HUES48 (cell line): ENCODE measurements at regions not wholly inside any gene's neighbourhood (a gene's known extent, or its start where the extent isn't known, plus 50 kb on each side); places are given as distances from the start of the nearest gene placed in this dataset.

Source experiments
- H3K27ac ChIP-seq: one replicate; pipeline ENCODE4 v1.7.0; 2013; ENCODE audit warnings: low read depth, low read length, inconsistent platforms
- H3K27me3 ChIP-seq: 2 replicates; pipeline ENCODE4 v1.6.1; 2013; ENCODE audit warnings: mild to moderate bottlenecking, low read length; ENCODE audit not compliant: control insufficient read depth, insufficient read depth
- H3K36me3 ChIP-seq: 2 replicates; pipeline ENCODE4 v1.6.1; 2013; ENCODE audit warnings: low read length; ENCODE audit not compliant: control insufficient read depth, insufficient read depth
- H3K4me1 ChIP-seq: 2 replicates; pipeline ENCODE4 v1.6.1; 2013; ENCODE audit warnings: mild to moderate bottlenecking, low read length; ENCODE audit not compliant: control insufficient read depth, insufficient read depth
- H3K4me3 ChIP-seq: 2 replicates; pipeline ENCODE4 v1.5.1; 2013; ENCODE audit warnings: mild to moderate bottlenecking, low read depth, low read length
- H3K9ac ChIP-seq: 2 replicates; pipeline ENCODE4 v1.6.1; 2013; ENCODE audit warnings: mild to moderate bottlenecking, low read depth, low read length, moderate library complexity
- H3K9me3 ChIP-seq: 2 replicates; pipeline ENCODE4 v1.6.1; 2013; ENCODE audit warnings: low read length; ENCODE audit not compliant: control insufficient read depth, insufficient read depth

GRCh38 chr15:94008104-94009074, 223.0 kb upstream of the MCTP2 start:
- H3K9ac ChIP-seq: no peak overlapping the region
- H3K27ac ChIP-seq: no peak overlapping the region
- H3K36me3 ChIP-seq: no peaks in the 10 kb centered on the region
- no peak overlapping the region for H3K4me3 ChIP-seq
- no peaks in the 10 kb centered on the region for H3K27me3 ChIP-seq
- no peaks in the 10 kb centered on the region for H3K9me3 ChIP-seq
- H3K4me1 ChIP-seq: peaks cover 17% of the 10 kb centered on the region

- H3K4me3 ChIP-seq: no peak overlapping the region
- no peaks in the 10 kb centered on the region for H3K4me1 ChIP-seq
- no peaks in the 10 kb centered on the region for H3K9me3 ChIP-seq
- H3K9ac ChIP-seq: no peak overlapping the region
- H3K36me3 ChIP-seq: no peaks in the 10 kb centered on the region
- no peaks in the 10 kb centered on the region for H3K27me3 ChIP-seq
- no peak overlapping the region for H3K27ac ChIP-seq
These were observed 226.7 kb upstream of the MCTP2 start for GRCh38 chr15:94004697-94005096.

- no peak overlapping the region for H3K27ac ChIP-seq
- no peaks in the 10 kb centered on the region for H3K4me1 ChIP-seq
These were observed 229.3 kb upstream of the MCTP2 start for GRCh38 chr15:94002041-94002440.

GRCh38 chr15:94001255-94001801, 230.0 kb upstream of the MCTP2 start:
- no peaks in the 10 kb centered on the region for H3K36me3 ChIP-seq
- H3K9ac ChIP-seq: no peak overlapping the region
- H3K4me1 ChIP-seq: no peaks in the 10 kb centered on the region
- H3K27me3 ChIP-seq: no peaks in the 10 kb centered on the region
- H3K9me3 ChIP-seq: no peaks in the 10 kb centered on the region
- H3K4me3 ChIP-seq: no peak overlapping the region
- H3K27ac ChIP-seq: no peak overlapping the region

More at GRCh38 chr15:94002041-94002440, 229.3 kb upstream of the MCTP2 start:
- H3K36me3 ChIP-seq: no peaks in the 10 kb centered on the region
- H3K9me3 ChIP-seq: no peaks in the 10 kb centered on the region
- no peak overlapping the region for H3K4me3 ChIP-seq
- no peaks in the 10 kb centered on the region for H3K27me3 ChIP-seq
- H3K9ac ChIP-seq: no peak overlapping the region

- H3K9me3 ChIP-seq: no peaks in the 10 kb centered on the region
- H3K4me3 ChIP-seq: no peak overlapping the region
- H3K4me1 ChIP-seq: no peaks in the 10 kb centered on the region
- no peaks in the 10 kb centered on the region for H3K36me3 ChIP-seq
- no peak overlapping the region for H3K27ac ChIP-seq
- H3K27me3 ChIP-seq: no peaks in the 10 kb centered on the region
- H3K9ac ChIP-seq: no peak overlapping the region
These were observed 230.8 kb upstream of the MCTP2 start for GRCh38 chr15:94000606-94001005.

- H3K4me3 ChIP-seq: no peak overlapping the region
- no peak overlapping the region for H3K9ac ChIP-seq
- H3K4me1 ChIP-seq: no peaks in the 10 kb centered on the region
- no peaks in the 10 kb centered on the region for H3K36me3 ChIP-seq
- H3K9me3 ChIP-seq: no peaks in the 10 kb centered on the region
- H3K27me3 ChIP-seq: no peaks in the 10 kb centered on the region
- no peak overlapping the region for H3K27ac ChIP-seq
These were observed 234.2 kb upstream of the MCTP2 start for GRCh38 chr15:93997071-93997658.

GRCh38 chr15:93989440-93989998, 241.8 kb upstream of the MCTP2 start:
- no peak overlapping the region for H3K4me3 ChIP-seq
- no peaks in the 10 kb centered on the region for H3K36me3 ChIP-seq
- H3K27me3 ChIP-seq: no peaks in the 10 kb centered on the region
- no peak overlapping the region for H3K27ac ChIP-seq
- H3K9me3 ChIP-seq: no peaks in the 10 kb centered on the region
- no peaks in the 10 kb centered on the region for H3K4me1 ChIP-seq
- H3K9ac ChIP-seq: no peak overlapping the region

- no peak overlapping the region for H3K9ac ChIP-seq
- no peaks in the 10 kb centered on the region for H3K9me3 ChIP-seq
- no peaks in the 10 kb centered on the region for H3K4me1 ChIP-seq
- no peaks in the 10 kb centered on the region for H3K27me3 ChIP-seq
- no peak overlapping the region for H3K4me3 ChIP-seq
- H3K27ac ChIP-seq: no peak overlapping the region
- H3K36me3 ChIP-seq: no peaks in the 10 kb centered on the region
These were observed 244.3 kb upstream of the MCTP2 start for GRCh38 chr15:93987068-93987467.

GRCh38 chr15:93986400-93986984, 244.9 kb upstream of the MCTP2 start:
- H3K4me3 ChIP-seq: no peak overlapping the region
- H3K27ac ChIP-seq: no peak overlapping the region
- H3K9ac ChIP-seq: no peak overlapping the region
- H3K4me1 ChIP-seq: no peaks in the 10 kb centered on the region
- H3K36me3 ChIP-seq: no peaks in the 10 kb centered on the region
- H3K9me3 ChIP-seq: no peaks in the 10 kb centered on the region
- no peaks in the 10 kb centered on the region for H3K27me3 ChIP-seq

- H3K9ac ChIP-seq: no peak overlapping the region
- no peaks in the 10 kb centered on the region for H3K9me3 ChIP-seq
- no peaks in the 10 kb centered on the region for H3K4me1 ChIP-seq
- no peaks in the 10 kb centered on the region for H3K36me3 ChIP-seq
- H3K27ac ChIP-seq: no peak overlapping the region
- H3K4me3 ChIP-seq: no peak overlapping the region
- H3K27me3 ChIP-seq: no peaks in the 10 kb centered on the region
These were observed 245.4 kb upstream of the MCTP2 start for GRCh38 chr15:93985925-93986324.
